Cerebellar cortex (tissue), 1 donor: ENCODE measurements at regions not wholly inside any gene's neighbourhood (a gene's known extent, or its start where the extent isn't known, plus 50 kb on each side); places are given as distances from the start of the nearest gene placed in this dataset.

Experiments used
- DNase-seq: peaks from one replicate; pipeline ENCODE4 v3.0.0-alpha.2; 2015; ENCODE audit warnings: low spot score

GRCh38 chr2:58907644-58908043 lies 666.5 kb upstream of the FANCL start:
- no peak for DNase-seq

DNA sequence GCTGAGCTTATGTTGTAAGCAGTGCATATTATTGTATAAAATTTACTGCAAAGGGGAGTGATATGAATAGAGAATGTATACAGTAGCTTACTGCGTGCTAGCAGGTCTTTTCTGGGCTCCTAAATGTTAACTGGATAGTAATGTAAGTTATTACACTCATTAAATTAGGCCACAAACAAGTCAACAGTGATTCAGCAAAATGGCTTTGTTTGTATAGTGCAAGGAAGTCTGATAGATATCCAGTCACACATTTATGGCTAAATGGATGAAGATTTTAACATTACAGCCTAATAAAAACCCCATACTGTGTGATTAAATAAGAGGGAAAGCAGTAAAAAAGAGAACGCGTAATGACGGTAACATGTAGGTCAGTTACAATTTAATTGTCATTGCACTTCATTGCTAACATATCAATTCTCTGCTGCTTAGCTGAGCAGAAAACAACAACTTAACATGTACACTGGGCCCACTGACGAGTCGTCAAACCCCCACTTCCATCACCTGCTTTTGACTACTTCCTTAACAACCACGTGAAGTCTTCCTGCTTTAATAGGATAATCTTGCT lies 665.0 kb upstream of the FANCL start:
- DNase-seq: no peak

GRCh38 chr2:58904095-58904494 lies 663.0 kb upstream of the FANCL start:
- no peak for DNase-seq

DNA sequence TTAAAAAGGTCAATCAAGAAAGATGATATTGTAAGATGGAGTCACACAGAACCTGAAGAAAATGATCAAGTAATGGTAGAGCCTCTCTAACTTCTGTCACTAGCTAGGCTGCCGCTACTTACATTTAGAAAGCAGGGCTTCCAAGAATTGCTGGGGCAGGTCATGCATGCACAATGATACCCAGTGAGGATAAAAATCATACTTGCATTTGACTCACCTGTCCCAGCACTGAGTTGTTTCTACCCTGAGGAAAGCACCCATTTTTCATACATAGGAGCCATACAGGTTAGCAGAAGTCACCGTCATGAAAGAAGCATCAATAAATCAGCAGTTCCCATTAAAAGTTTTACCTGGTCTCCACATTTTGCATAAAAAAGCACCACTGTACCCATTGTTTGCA lies 662.3 kb upstream of the FANCL start:
- no peak for DNase-seq

DNA sequence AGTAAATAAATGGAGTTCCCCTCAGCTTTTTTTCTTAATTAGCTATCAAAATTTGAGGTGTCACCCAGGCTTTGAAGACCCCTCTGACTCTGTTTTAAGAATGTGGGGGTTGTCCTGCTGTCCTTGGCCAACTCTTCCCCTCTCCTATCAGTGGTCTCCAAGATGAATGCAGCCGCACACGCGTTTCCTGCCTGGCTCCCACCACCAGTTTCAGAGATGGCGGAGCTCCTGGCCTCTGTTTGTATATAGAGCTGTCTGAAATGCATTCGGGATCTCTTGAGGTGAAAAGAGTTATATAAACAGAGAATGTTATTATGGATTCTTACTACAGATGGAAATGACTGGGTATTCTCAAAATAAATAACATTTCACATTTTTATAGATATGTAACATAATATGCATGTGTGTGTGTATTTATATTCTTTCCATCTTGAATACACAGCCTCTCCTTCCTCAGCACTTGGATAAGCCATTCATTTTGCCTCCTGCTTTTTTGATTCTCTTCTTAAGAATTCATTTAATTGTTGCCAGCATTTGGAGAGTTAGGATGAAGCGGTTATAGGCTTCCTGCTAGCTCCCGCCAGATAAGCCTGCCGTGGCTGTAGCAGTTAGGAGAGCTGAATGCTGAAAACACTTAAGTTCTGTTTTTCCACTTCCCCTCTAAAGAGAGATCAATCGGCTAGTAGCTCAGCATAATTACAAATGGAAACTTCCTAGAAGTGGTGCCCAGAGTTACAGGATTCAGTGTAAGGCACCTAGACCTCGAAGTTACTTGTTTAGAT lies 659.3 kb upstream of the FANCL start:
- DNase-seq: no peak

GRCh38 chr2:58899692-58900091 lies 658.6 kb upstream of the FANCL start:
- no peak for DNase-seq

DNA sequence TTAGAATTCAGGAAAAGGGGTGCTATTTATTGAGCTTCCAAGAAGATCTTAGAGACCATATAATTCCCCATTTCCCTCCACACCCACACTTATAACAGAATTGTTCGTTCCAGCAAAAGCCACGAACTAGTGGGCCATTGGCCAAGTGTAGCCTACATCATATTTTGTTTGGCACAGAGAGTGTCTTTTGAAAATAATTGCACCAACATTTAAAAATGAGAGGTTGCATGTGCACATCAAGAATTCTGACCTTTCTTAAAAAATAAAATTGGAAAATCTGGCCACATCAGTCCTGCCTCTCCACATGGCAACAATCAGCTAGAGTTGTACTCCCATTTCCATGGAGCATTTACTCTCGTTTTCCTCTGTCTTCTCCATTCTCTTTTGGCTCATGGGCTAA lies 655.5 kb upstream of the FANCL start:
- DNase-seq: no peak

GRCh38 chr2:58895857-58896256 lies 654.7 kb upstream of the FANCL start:
- no peak for DNase-seq

DNA sequence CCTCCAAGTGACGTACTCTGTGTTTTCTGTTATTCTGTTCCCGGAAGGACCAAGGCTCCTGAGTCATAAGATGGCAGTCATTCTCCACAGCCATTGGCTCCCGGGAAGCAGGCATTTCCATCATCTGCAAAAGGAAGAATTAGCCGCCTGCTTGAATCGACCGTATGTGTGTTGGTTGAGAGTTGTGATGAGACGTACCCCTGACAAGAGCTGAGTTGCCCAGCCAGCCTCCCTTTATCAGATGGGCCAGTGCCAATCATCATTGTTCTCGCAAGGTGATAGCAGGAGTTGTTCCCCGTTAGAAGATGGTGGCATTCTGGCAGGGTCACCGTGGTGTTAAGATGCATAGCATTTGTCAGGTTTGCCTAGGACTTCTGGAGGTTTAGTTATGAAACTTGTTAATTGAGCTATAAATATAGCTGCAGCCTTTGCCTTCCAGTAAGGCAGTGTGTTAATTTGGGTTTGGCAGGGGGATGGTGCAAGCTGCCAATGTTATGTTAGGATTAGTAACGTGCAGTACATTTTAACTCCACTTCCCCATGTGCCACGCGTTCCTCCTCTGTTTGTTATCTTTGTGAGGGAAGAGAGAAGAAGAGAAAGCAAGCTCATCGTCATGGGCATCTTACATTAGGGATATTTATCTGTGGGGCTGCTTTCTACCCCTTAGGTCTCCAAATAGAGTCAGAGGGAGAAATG lies 652.7 kb upstream of the FANCL start:
- no peak for DNase-seq

DNA sequence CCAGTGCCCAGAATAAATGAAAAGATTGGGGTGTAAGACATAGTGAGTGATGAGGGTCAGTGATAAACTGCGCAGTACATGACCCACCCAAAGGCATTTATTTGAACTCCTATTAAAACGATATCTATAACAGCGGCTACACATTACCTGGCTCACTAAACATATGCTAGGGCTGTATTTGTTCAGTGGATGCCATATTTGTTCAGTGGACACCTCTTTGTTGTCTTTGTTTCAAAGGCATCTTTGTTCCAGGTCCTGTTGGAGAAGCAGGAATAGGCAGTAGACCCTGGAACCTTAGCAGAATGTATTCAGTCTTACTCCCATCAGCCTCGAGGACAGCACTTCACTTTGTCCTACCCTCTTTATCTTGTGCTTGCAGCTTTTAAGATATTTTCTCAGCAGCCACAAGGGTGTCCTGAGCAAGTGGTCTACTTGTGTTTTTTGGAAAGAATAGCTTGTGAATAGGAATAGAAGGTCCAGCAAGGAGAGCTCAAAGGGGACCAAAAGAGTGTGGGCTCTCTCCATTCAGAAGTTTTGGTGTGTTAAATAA lies 650.8 kb upstream of the FANCL start:
- no peak for DNase-seq

GRCh38 chr2:58890865-58891525 lies 649.9 kb upstream of the FANCL start:
- DNase-seq: no peak

DNA sequence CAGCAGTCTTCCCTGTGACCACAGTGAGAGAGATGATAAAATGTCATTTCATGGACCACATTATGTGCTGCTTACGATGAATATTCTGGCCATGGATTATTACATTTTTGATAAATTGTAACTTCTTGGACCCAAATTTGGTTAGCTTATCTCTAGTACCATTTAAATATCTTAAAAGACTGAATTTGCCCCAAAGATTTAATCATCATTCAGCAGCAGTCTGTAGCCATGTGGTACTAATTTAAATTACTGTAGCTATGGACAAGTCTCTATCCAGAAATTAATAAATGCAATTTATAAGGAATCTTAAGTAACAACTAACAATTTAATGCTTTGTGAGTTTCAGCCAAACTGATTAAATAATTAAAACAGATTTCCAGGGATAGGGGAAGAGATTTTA lies 644.9 kb upstream of the FANCL start:
- DNase-seq: no peak

DNA sequence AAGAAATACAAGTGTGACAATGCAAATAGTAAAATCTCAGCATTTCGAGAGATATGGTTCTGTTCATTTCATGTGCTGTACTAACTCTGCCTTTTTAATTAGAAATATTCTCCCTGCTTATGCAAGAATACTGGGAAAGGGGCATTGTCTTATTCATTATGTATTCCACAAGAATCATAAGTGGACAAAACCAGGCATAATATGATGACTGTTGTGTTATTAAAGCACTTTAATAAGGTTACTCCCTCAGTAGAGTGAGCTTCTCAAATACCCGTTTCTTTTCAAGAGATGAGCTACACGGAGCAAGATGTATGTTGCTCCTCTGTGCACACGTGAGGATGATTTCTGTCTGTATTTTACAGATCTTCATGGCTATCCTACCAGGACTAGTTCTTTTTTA lies 638.7 kb upstream of the FANCL start:
- DNase-seq: no peak

- no peak for DNase-seq
Measured at GRCh38 chr2:58878778-58879177, 637.7 kb upstream of the FANCL start.

GRCh38 chr2:58876126-58876525 lies 635.0 kb upstream of the FANCL start:
- no peak for DNase-seq

DNA sequence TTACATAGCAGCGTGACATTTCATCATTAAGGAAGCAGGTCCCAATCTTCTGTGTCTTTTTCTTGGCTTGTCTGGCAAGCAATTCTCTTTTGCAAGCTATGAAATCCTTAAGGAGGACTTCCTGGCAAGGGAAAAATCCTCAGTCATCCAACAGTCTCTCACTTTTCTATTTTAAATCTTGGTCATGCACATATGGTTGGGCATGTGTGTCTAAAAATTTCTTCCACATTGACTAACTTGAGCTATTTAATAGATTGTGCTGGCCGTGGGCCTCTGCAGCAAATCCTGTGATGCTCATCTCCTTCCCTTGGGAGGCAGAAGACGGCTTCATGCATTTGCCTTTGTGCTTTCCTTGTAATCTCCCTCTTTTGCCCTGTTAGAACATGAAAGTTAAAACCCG lies 634.3 kb upstream of the FANCL start:
- DNase-seq: no peak

GRCh38 chr2:58871469-58872142 lies 630.5 kb upstream of the FANCL start:
- no peak for DNase-seq

DNA sequence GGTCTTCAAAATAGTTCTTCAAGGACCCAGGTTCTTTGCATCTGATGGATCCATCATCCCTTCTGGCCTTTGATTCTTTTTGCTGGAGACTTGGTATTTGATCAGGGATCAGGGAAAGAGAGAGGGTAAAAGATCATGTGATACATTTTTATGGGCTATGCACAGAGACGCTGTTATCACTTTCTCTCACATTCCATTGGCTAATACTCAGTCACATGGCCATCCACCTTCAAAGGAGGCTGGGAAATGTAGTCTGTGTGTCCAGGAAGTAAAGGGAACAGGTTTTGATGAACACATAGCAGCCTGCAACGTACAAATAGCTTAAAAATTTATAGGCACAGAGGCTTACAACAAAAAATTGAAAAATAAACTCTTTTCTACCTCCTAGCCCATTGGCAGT lies 629.6 kb upstream of the FANCL start:
- DNase-seq: no peak

GRCh38 chr2:58866946-58867345 lies 625.8 kb upstream of the FANCL start:
- no peak for DNase-seq

- DNase-seq: no peak
Measured at GRCh38 chr2:58866527-58866926, 625.4 kb upstream of the FANCL start.

GRCh38 chr2:58866040-58866439 lies 624.9 kb upstream of the FANCL start:
- no peak for DNase-seq

DNA sequence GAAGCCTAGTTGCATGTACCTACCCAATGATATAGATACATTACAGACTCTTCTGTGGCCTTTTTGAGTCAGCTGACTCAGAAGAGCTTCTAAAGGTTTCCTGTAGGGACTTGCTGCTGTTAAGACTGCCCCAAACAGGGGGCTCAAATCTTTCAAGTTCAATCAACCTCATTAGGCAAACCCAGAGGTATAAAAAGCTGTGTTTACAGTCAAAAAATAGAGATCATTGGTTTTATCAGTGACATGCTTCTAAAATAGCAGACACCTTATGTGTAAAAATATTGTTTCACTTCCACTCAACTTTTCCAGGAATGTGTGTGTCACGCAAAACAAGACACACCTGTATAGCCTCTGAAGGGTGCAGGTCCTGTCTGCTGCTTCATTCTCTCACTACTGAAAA lies 624.3 kb upstream of the FANCL start:
- no peak for DNase-seq
